ENCODE measurements at regions not wholly inside any gene's neighbourhood (a gene's known extent, or its start where the extent isn't known, plus 50 kb on each side); places are given as distances from the start of the nearest gene placed in this dataset.

DNA sequence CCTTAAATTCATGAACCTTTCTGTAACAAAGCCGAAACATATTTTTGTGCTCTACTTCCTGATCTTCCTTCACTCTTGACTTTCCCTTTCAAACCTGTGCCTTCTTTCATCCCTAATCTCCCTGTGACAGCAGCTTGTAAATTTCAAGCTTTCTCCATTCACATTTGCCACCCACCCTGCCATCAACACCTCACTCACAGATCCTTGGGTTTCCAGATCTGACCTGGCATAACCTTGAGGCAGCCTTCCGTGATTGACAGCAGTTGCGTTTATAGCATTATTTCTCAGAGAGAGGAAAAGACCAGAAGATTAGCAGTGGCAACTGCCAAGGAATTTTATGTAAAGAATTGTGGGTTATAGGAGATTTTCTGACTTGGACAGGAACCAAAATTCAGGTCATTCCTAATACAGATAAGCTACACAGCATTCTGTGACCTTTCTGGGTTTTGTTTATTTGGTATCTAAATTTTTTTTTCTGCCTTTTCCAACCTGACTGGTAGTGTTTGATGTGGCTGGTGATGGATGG is 260.0 kb downstream of the NR2F1-AS1 start:
- no peak for DNase-seq (ENCODE audit: low spot score)
- TF ChIP-seq, protein P1, sequence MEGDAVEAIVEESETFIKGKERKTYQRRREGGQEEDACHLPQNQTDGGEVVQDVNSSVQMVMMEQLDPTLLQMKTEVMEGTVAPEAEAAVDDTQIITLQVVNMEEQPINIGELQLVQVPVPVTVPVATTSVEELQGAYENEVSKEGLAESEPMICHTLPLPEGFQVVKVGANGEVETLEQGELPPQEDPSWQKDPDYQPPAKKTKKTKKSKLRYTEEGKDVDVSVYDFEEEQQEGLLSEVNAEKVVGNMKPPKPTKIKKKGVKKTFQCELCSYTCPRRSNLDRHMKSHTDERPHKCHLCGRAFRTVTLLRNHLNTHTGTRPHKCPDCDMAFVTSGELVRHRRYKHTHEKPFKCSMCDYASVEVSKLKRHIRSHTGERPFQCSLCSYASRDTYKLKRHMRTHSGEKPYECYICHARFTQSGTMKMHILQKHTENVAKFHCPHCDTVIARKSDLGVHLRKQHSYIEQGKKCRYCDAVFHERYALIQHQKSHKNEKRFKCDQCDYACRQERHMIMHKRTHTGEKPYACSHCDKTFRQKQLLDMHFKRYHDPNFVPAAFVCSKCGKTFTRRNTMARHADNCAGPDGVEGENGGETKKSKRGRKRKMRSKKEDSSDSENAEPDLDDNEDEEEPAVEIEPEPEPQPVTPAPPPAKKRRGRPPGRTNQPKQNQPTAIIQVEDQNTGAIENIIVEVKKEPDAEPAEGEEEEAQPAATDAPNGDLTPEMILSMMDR (IDR thresholded peaks at IDR 0.05; ENCODE audit: extremely low read depth, missing control alignments), result no peak

DNA sequence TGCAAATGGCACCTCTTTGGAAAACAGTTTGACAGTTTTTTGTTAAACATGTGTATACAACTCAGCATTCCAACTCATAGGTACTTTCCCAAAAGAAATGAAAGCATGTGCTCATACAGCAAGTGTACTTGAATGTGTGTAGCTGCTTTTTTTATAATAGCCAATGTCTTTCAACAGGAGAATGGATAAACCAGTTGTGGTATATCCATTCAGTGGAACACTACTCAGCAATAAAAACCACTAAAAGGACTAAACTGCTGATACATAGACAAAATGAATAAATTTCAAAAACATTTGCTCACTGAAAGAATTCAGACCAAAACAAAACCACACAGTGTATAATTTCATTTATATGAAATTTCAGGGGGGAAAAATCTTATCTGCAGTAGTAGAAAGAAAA is 267.3 kb downstream of the NR2F1-AS1 start:
- TF ChIP-seq, protein P1 (IDR thresholded peaks at IDR 0.05; ENCODE audit: extremely low read depth, missing control alignments), result no peak
- DNase-seq (ENCODE audit: low spot score), result no peak

DNA sequence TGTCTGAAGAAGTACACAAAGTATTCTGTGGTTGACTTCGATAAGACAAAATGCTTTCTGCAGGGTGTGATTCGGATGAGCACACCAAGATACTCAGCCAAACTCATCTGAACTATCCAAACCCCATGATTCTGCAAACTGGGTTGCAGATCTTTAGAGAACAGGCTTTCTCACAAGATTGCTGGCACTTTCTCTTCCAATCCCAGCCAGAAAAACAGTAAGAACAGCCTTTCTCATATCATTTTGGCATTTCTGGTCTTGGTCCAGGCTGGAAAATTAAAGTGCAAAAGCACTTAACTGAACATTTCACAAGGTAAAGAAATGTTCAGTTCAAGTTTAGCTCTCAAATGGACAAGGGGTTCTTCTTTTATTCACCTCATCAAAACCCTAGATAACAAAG is 269.1 kb downstream of the NR2F1-AS1 start:
- TF ChIP-seq, protein P1 (IDR thresholded peaks at IDR 0.05; ENCODE audit: extremely low read depth, missing control alignments), result no peak
- no peak for DNase-seq (ENCODE audit: low spot score)

DNA sequence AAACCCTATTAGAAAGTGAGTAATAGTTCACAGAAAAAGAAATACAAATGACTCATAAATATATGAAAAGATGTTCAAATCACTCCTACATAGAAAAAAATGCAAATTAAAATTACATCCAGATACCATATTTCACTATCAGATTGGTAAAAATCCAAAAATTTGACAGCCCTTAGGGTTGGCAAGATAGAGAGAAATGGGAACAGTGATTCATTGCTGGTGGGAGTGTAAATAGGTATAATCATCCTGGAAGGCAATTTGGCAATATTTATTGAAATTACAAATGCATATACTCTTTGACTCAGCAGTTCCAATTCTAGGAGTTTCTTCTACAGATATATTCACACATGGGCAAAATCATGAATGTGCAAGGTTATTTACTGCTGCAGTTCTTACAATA is 273.5 kb downstream of the NR2F1-AS1 start:
- TF ChIP-seq, protein P1 (IDR thresholded peaks at IDR 0.05; ENCODE audit: extremely low read depth, missing control alignments), result no peak
- DNase-seq (ENCODE audit: low spot score), result no peak

DNA sequence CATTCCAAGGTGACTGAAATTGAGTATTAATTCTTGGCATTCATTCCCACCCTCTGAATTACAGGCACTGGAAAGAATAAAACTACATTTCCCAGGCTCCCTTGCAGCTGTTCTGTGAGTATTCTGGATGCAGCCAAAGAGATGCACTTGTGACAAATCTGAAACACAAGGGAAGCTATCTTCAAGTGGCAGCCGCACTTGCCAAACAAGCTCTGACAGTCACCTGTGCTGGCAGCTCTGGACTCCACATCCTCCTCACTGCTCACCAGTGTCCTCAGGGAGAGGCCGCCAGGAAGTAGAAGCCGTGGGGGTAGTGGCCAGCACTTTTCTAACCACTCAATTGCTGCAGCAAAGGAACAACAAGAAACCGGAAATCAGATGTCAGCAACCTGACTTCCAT is 275.0 kb downstream of the NR2F1-AS1 start:
- DNase-seq (ENCODE audit: low spot score), result no peak
- TF ChIP-seq, protein P1 (IDR thresholded peaks at IDR 0.05; ENCODE audit: extremely low read depth, missing control alignments), result no peak

DNA sequence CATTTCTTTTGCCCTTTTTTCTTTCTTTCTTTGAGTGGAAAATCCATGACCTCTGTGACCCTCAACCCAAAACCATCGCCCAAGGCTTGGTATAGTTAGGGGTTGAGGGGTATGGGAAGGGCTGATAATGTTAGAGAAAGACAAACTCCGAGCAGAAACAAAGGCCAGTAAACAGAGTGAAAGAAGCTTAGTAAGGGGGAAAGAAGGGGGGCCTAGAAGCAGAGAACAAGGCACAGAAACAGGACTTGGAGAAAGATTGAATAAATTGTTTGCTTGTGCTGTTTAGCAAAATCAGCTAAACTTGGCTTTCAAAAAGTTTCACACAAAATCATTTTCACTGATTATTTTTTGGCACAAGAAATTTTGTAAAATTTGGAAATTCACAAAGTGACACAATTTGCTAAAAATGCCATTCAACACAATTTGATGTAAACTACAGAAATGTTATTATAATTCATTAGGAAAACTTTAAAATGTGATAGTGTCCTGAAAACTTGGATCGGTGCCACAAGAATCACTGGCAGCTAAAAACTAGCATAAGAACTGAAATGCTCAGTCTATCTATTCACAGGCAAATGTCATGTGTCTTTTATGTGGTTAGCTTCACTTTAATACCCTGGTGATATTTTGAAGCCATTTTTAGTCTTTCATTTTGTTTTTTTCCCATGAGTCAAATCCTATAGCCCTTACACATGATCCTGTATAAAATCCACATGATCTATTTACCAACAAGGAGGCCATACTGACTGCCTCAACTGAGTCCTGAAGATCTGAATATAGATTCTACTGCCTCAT is 276.4 kb downstream of the NR2F1-AS1 start:
- TF ChIP-seq, protein P1 (IDR thresholded peaks at IDR 0.05; ENCODE audit: extremely low read depth, missing control alignments), result no peak
- no peak for DNase-seq (ENCODE audit: low spot score)

DNA sequence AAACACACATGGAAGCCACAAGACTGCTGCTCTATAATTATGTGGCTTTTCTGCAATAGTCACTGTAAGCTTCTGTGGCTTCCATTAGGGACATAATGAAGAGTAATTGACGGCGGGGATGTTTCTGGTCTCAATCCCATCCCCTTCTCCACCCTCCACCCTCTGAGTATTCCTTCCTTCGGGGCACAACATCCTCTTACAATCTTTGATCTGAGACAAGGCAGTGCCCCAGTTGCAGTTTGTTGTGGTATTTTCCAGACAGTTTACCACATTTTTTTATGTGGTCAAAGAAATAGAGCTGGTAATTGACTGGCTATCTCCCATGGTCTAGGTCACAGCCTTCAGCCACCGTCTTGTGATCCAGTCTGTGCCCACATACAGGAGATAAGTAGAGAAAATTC is 277.7 kb downstream of the NR2F1-AS1 start:
- TF ChIP-seq, protein P1 (IDR thresholded peaks at IDR 0.05; ENCODE audit: extremely low read depth, missing control alignments), result no peak
- no peak for DNase-seq (ENCODE audit: low spot score)

Data from GM20000 (cell line).